HCT116 (cell line): ENCODE measurements at regions not wholly inside any gene's neighbourhood (a gene's known extent, or its start where the extent isn't known, plus 50 kb on each side); places are given as distances from the start of the nearest gene placed in this dataset.
A peak's percentile ranks its signal among the peaks of the same experiment; 100 is the strongest.

Source experiments
- ATAC-seq: fragments of 200-7000 bp; cut with Tn5 transposase; 2 replicates; pipeline ENCODE4 v1.9.1; 2020; ENCODE audit warnings: mild to moderate bottlenecking, moderate library complexity
- BruUV-seq: library from RNA; stranded (reverse); fragments of 400-500 nt; replicated peaks from 2 replicates; lab custom pipeline; 2021; lab: Mats Ljungman, UMichigan
- CTCF ChIA-PET: fragments of 300-600 bp; sonication (Branson Sonifier 250); formaldehyde crosslinking; loops from one replicate; lab custom pipeline; 2021; ENCODE audit warnings: antibody characterized with exemption; lab: Charles Lee
- POLR2A ChIA-PET: fragments of 300-600, 350-600 bp; sonication (Branson Sonifier 250); formaldehyde crosslinking; loops from one replicate; lab custom pipeline; 2021; ENCODE audit warnings: antibody characterized with exemption; lab: Charles Lee
- RAD21 ChIA-PET, 2 experiments: fragments of 300-600 bp; sonication (Branson Sonifier 250); formaldehyde crosslinking; loops; one replicate each; lab custom pipeline; 2023; ENCODE audit warnings: low total read pairs in 2 of 2; ENCODE audit not compliant: uncharacterized antibody in 2 of 2, unreplicated experiment in 2 of 2, low non-redundant PET in 1 of 2; lab: Charles Lee
- DNase-seq: peaks from one replicate; pipeline ENCODE4 v3.0.0-alpha.2; 2010; ENCODE audit warnings: low read depth, low spot score
- H2AFZ ChIP-seq: fragments of 200-600 bp; shearing (Covaris generic), sonication (generic); 2 replicates; pipeline ENCODE4 v1.6.1; 2017; ENCODE audit warnings: low read depth, mixed run types, mixed read lengths, antibody characterized with exemption, low read length; ENCODE audit not compliant: poor library complexity, severe bottlenecking
- H3K27ac ChIP-seq: 2 replicates; pipeline ENCODE4 v1.5.1; 2012; ENCODE audit warnings: low read depth, low read length
- H3K27me3 ChIP-seq: fragments of 200-600 bp; sonication (generic); 2 replicates; pipeline ENCODE4 v1.6.1; 2016; ENCODE audit warnings: mixed run types, low read length, mixed read lengths; ENCODE audit not compliant: insufficient read depth
- H3K36me3 ChIP-seq, 2 experiments: fragments of 200-500 bp in 1 of 2; fragments of 200-600 bp in 1 of 2; sonication (Bioruptor generic) in 1 of 2; sonication (generic) in 1 of 2; 2 replicates each; pipeline versions ENCODE4 v1.5.1 to v1.6.1; 2014 to 2016; ENCODE audit warnings: low read length in 2 of 2, inconsistent platforms in 1 of 2, mixed read lengths in 1 of 2, mixed run types in 1 of 2; ENCODE audit not compliant: insufficient read depth in 2 of 2, control insufficient read depth in 1 of 2
- H3K4me1 ChIP-seq, 2 experiments: fragments of 200-600 bp in 1 of 2; sonication (generic) in 1 of 2; 2 replicates each; pipeline versions ENCODE4 v1.5.1 to v1.6.1; 2012 to 2017; ENCODE audit warnings: low read length in 2 of 2, inconsistent platforms in 1 of 2, mild to moderate bottlenecking in 1 of 2, mixed read lengths in 1 of 2, mixed run types in 1 of 2, moderate library complexity in 1 of 2; ENCODE audit not compliant: insufficient read depth in 2 of 2, control insufficient read depth in 1 of 2
- H3K4me2 ChIP-seq: fragments of 200-600 bp; sonication (generic); 2 replicates; pipeline ENCODE4 v1.6.1; 2017; ENCODE audit warnings: mixed run types, low read length, mixed read lengths
- H3K4me3 ChIP-seq, 2 experiments: fragments of 200-600 bp in 1 of 2; sonication (generic) in 1 of 2; replicated peaks in 1 of 2; 2 replicates each; pipeline ENCODE4 v1.5.1; 2011 to 2016; ENCODE audit warnings: low read length in 2 of 2, control low read depth in 1 of 2, low read depth in 1 of 2, mild to moderate bottlenecking in 1 of 2, mixed read lengths in 1 of 2, mixed run types in 1 of 2
- H3K79me2 ChIP-seq: fragments of 200-600 bp; sonication (generic); 2 replicates; pipeline ENCODE4 v1.6.1; 2017; ENCODE audit warnings: mild to moderate bottlenecking, mixed run types, low read length, moderate library complexity, mixed read lengths; ENCODE audit not compliant: insufficient read depth
- H3K9ac ChIP-seq: fragments of 200-600 bp; sonication (generic); 2 replicates; pipeline ENCODE4 v1.6.1; 2016; ENCODE audit warnings: low read length, mixed read lengths
- H3K9me2 ChIP-seq: fragments of 200-600 bp; sonication (generic), shearing (Covaris generic); 2 replicates; pipeline ENCODE4 v1.6.1; 2017; ENCODE audit warnings: mixed run types, mild to moderate bottlenecking, moderate library complexity; ENCODE audit not compliant: insufficient read depth
- H3K9me3 ChIP-seq, 2 experiments: fragments of 200-500 bp in 1 of 2; fragments of 200-600 bp in 1 of 2; sonication (Bioruptor generic) in 1 of 2; sonication (generic) in 1 of 2; 2 replicates each; pipeline ENCODE4 v1.6.1; 2014 to 2017; ENCODE audit warnings: low read length in 2 of 2, mixed read lengths in 2 of 2, inconsistent platforms in 1 of 2, low read depth in 1 of 2, mild to moderate bottlenecking in 1 of 2, mixed run types in 1 of 2, moderate library complexity in 1 of 2; ENCODE audit not compliant: control insufficient read depth in 1 of 2, insufficient read depth in 1 of 2
- H4K20me1 ChIP-seq: fragments of 200-600 bp; sonication (generic), shearing (Covaris generic); 2 replicates; pipeline ENCODE4 v1.6.1; 2017; ENCODE audit warnings: mixed run types, mild to moderate bottlenecking, moderate library complexity; ENCODE audit not compliant: insufficient read depth
- CBX3 ChIP-seq: IDR thresholded peaks from 2 replicates; pipeline ENCODE4 v1.6.1; 2012; ENCODE audit warnings: low read depth
- EGR1 ChIP-seq: IDR thresholded peaks from 2 replicates; pipeline ENCODE4 v1.6.1; 2012; ENCODE audit warnings: low read depth
- YY1 ChIP-seq: IDR thresholded peaks from 2 replicates; pipeline ENCODE4 v1.6.1; 2011; ENCODE audit warnings: low read length, low read depth, moderate library complexity, mild to moderate bottlenecking; ENCODE audit not compliant: insufficient replicate concordance; ENCODE audit errors: extremely low read depth
- ZFX ChIP-seq: fragments of 450-650 bp; IDR thresholded peaks from 2 replicates; pipeline ENCODE4 v1.6.1; 2017
- intact Hi-C: fragments of 100-400 bp; cut with micrococcal nuclease; formaldehyde crosslinking; loops from 2 replicates; pipeline ENCODE4 v1.10.0; 2022
- TF ChIP-seq, protein P1 (sequence below): IDR thresholded peaks from 2 replicates; pipeline ENCODE4 v1.6.1; 2012
- TF ChIP-seq, protein P2 (sequence below), 3 experiments: fragments of 200-600 bp in 1 of 3; sonication (generic) in 1 of 3; IDR thresholded peaks in 2 of 3; conservative IDR thresholded peaks in 1 of 3; 2 replicates each; pipeline ENCODE4 v1.5.1; 2012 to 2017; ENCODE audit warnings: low read depth in 2 of 3, low read length in 2 of 3, antibody characterized with exemption in 1 of 3, borderline replicate concordance in 1 of 3, control low read depth in 1 of 3, mild to moderate bottlenecking in 1 of 3, mixed read lengths in 1 of 3, mixed run types in 1 of 3, moderate library complexity in 1 of 3; ENCODE audit not compliant: insufficient read depth in 1 of 3

DNA sequence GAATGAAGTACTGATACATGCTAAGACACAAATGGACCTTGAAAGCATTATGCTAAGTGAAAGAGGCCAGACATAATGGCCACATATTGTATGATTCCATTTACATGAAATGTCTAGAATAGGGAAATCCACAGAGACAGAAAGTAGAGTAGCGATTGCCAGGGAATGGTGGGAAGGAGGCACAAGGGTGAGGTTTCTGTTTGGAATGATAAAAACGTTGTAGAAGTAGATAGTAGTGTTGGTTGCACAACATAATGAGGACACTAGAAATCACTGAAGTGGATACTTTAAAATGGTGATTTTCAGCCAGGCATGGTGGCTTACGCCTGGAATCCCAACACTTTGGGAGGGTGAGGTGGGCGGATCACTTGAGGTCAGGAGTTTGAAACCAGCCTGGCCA lies 97.6 kb upstream of the VANGL1 start:
- POLR2A ChIA-PET: no interaction called here
- no peak overlapping the region for H2AFZ ChIP-seq
- DNase-seq: no peak
- no peak overlapping the region for H3K9ac ChIP-seq
- TF ChIP-seq ZFX (no peak), EGR1 (no peak), CBX3 (no peak)
- TF ChIP-seq, protein P1, sequence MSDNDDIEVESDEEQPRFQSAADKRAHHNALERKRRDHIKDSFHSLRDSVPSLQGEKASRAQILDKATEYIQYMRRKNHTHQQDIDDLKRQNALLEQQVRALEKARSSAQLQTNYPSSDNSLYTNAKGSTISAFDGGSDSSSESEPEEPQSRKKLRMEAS: no peak
- no peaks in the 10 kb centered on the region for H3K27me3 ChIP-seq
- no peaks in the 10 kb centered on the region for H3K36me3 ChIP-seq
- H3K9me3 ChIP-seq: no peaks in the 10 kb centered on the region
- H3K4me3 ChIP-seq: no peak overlapping the region
- H4K20me1 ChIP-seq: no peaks in the 10 kb centered on the region
- H3K4me2 ChIP-seq: no peak overlapping the region
- CTCF ChIA-PET: no interaction called here
- ATAC-seq: no peak
- no peaks in the 10 kb centered on the region for H3K79me2 ChIP-seq
- no peak overlapping the region for H3K27ac ChIP-seq
- RAD21 ChIA-PET: no interaction called here
- intact Hi-C loops: no loop called here
- no peaks in the 10 kb centered on the region for H3K9me2 ChIP-seq
- peaks cover 15 to 25% of the 10 kb centered on the region in 2 experiments for H3K4me1 ChIP-seq
- BruUV-seq: no TSS peak

DNA sequence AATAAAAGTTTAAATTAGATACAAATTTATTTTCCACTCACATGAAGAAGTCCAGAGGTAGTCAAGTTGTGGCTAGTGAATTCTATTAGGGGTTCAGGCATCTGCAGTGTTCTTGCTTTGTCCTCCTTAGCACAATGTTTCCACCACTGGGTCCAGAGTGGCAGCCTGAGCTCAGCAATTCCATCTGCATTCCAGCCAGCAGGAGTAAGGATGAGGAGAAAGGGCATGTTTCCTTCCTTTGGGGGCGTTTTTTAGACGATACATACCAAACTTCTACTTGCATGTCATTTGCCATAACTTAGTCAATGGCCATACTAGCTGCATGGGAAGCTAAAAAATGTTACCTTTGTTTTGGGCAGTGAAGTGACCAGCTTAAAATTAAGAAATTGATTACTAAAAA lies 98.5 kb upstream of the VANGL1 start:
- ChIA-PET RAD21 (no interaction called here), CTCF (interaction anchor here (1.1 kb wide), 1 partner anchor 19 kb away, joined by 5 read pairs; no protein-coding TSS in a partner anchor), POLR2A (no interaction called here)
- no peaks in the 10 kb centered on the region for H3K9me2 ChIP-seq
- TF ChIP-seq, protein P2, sequence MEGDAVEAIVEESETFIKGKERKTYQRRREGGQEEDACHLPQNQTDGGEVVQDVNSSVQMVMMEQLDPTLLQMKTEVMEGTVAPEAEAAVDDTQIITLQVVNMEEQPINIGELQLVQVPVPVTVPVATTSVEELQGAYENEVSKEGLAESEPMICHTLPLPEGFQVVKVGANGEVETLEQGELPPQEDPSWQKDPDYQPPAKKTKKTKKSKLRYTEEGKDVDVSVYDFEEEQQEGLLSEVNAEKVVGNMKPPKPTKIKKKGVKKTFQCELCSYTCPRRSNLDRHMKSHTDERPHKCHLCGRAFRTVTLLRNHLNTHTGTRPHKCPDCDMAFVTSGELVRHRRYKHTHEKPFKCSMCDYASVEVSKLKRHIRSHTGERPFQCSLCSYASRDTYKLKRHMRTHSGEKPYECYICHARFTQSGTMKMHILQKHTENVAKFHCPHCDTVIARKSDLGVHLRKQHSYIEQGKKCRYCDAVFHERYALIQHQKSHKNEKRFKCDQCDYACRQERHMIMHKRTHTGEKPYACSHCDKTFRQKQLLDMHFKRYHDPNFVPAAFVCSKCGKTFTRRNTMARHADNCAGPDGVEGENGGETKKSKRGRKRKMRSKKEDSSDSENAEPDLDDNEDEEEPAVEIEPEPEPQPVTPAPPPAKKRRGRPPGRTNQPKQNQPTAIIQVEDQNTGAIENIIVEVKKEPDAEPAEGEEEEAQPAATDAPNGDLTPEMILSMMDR (IDR thresholded peaks at IDR 0.05 in 2 of 3, conservative IDR thresholded peaks at IDR 0.05 in 1 of 3; ENCODE audit: borderline replicate concordance in 1 of 3, insufficient read depth in 1 of 3, low read depth in 2 of 3, low read length in 2 of 3): peak in 1 of 3 experiments; percentile 19; a peak in 2 of 6 replicates
- no peak for TF ChIP-seq YY1
- H3K4me2 ChIP-seq: no peak overlapping the region
- no TSS peak for BruUV-seq
- DNase-seq (no peak), ATAC-seq (no peak)
- no peaks in the 10 kb centered on the region for H3K27me3 ChIP-seq
- H3K4me3 ChIP-seq: no peak overlapping the region
- peaks cover 15 to 25% of the 10 kb centered on the region in 2 experiments for H3K4me1 ChIP-seq
- H3K9me3 ChIP-seq: no peaks in the 10 kb centered on the region
- no peak overlapping the region for H3K27ac ChIP-seq
- H3K36me3 ChIP-seq: no peaks in the 10 kb centered on the region
- no peaks in the 10 kb centered on the region for H3K79me2 ChIP-seq
- intact Hi-C loops: no loop called here
- H3K9ac ChIP-seq: no peak overlapping the region
- no peaks in the 10 kb centered on the region for H4K20me1 ChIP-seq
- no peak overlapping the region for H2AFZ ChIP-seq
